PC-3 (cell line): ENCODE measurements at regions not wholly inside any gene's neighbourhood (a gene's known extent, or its start where the extent isn't known, plus 50 kb on each side); places are given as distances from the start of the nearest gene placed in this dataset.

Experiments used
- ATAC-seq: fragments of 200-7000 bp; cut with Tn5 transposase; 2 replicates; pipeline ENCODE4 v1.9.1; 2020; ENCODE audit warnings: mild to moderate bottlenecking, moderate library complexity
- BruUV-seq: library from RNA; stranded (reverse); fragments of 400-500 nt; replicated peaks from 2 replicates; lab custom pipeline; 2021; lab: Mats Ljungman, UMichigan
- CTCF ChIA-PET: fragments of 300-600 bp; sonication (Branson Sonifier 250); formaldehyde crosslinking; loops from one replicate; lab custom pipeline; 2022; ENCODE audit warnings: antibody characterized with exemption; lab: Charles Lee
- POLR2A ChIA-PET: fragments of 300-600 bp; sonication (Branson Sonifier 250); formaldehyde crosslinking; loops from one replicate; lab custom pipeline; 2022; ENCODE audit warnings: antibody characterized with exemption; ENCODE audit not compliant: unreplicated experiment; lab: Charles Lee
- DNase-seq: peaks from one replicate; pipeline ENCODE4 v3.0.0-alpha.2; 2015
- H2AFZ ChIP-seq: fragments of 300-600 bp; sonication (generic); 2 replicates; pipeline ENCODE4 v1.6.0; 2016; ENCODE audit warnings: antibody characterized with exemption, low read length
- H3F3A ChIP-seq: fragments of 300-600 bp; sonication (generic); one replicate; pipeline ENCODE4 v1.6.0; 2017; ENCODE audit warnings: antibody characterized with exemption, low read length, control low read depth, mild to moderate bottlenecking; ENCODE audit not compliant: unreplicated experiment
- H3K27ac ChIP-seq: fragments of 300-600 bp; sonication (generic); 2 replicates; pipeline ENCODE4 v1.5.1; 2016; ENCODE audit warnings: mild to moderate bottlenecking, low read length
- H3K27me3 ChIP-seq: fragments of 300-600 bp; sonication (generic); 2 replicates; pipeline ENCODE4 v1.6.1; 2016; ENCODE audit warnings: low read length, mixed read lengths
- H3K36me3 ChIP-seq: fragments of 300-600 bp; sonication (generic); 2 replicates; pipeline ENCODE4 v1.6.1; 2016; ENCODE audit warnings: low read depth, mixed run types, low read length, mixed read lengths
- H3K4me1 ChIP-seq: fragments of 300-600 bp; sonication (generic); 2 replicates; pipeline ENCODE4 v1.5.1; 2016; ENCODE audit warnings: low read length; ENCODE audit not compliant: insufficient read depth
- H3K4me2 ChIP-seq: fragments of 300-600 bp; sonication (generic); 2 replicates; pipeline ENCODE4 v1.6.0; 2016; ENCODE audit warnings: low read length
- H3K4me3 ChIP-seq: fragments of 300-600 bp; sonication (generic); 2 replicates; pipeline ENCODE4 v1.5.1; 2016; ENCODE audit warnings: mild to moderate bottlenecking, low read length, mixed read lengths
- H3K79me2 ChIP-seq: fragments of 300-600 bp; sonication (generic); 2 replicates; pipeline ENCODE4 v1.6.1; 2017; ENCODE audit warnings: low read length, mixed read lengths
- H3K9ac ChIP-seq: fragments of 300-600 bp; sonication (generic); 2 replicates; pipeline ENCODE4 v1.6.0; 2016; ENCODE audit warnings: mild to moderate bottlenecking, low read length
- H3K9me2 ChIP-seq: fragments of 300-600 bp; sonication (generic); replicated peaks from 2 replicates; pipeline ENCODE4 v1.6.1; 2016; ENCODE audit warnings: mixed run types, low read length, mixed read lengths
- H3K9me3 ChIP-seq: fragments of 300-600 bp; sonication (generic); 2 replicates; pipeline ENCODE4 v1.6.1; 2016; ENCODE audit warnings: low read length, mixed read lengths
- H4K20me1 ChIP-seq: fragments of 300-600 bp; sonication (generic); 2 replicates; pipeline ENCODE4 v1.6.1; 2016; ENCODE audit warnings: low read length, mixed read lengths
- CTCF ChIP-seq: fragments of 300-600 bp; sonication (generic); conservative IDR thresholded peaks from 2 replicates; pipeline ENCODE4 v1.5.1; 2017; ENCODE audit warnings: antibody characterized with exemption, low read depth, mild to moderate bottlenecking, low read length
- EZH2 ChIP-seq: fragments of 300-600 bp; sonication (generic); IDR thresholded peaks from one replicate; pipeline ENCODE4 v1.6.1; 2017; ENCODE audit warnings: antibody characterized with exemption, mild to moderate bottlenecking, low read length; ENCODE audit not compliant: unreplicated experiment
- EZH2phosphoT487 ChIP-seq: fragments of 300-600 bp; sonication (generic); IDR thresholded peaks from 2 replicates; pipeline ENCODE4 v1.6.1; 2018; ENCODE audit warnings: mild to moderate bottlenecking, antibody characterized with exemption, low read length, borderline replicate concordance
- intact Hi-C: fragments of 100-400 bp; cut with micrococcal nuclease; formaldehyde crosslinking; loops from 2 replicates; pipeline ENCODE4 v1.9.0; 2023

GRCh38 chr6:163729127-163729872, 314.8 kb downstream of the QKI start:
- POLR2A ChIA-PET: no interaction called here
- CTCF ChIA-PET: no interaction called here
- intact Hi-C loops: no loop called here
- Histone ChIP-seq H3K36me3 (no peaks in the 10 kb centered on the region), H3K79me2 (no peaks in the 10 kb centered on the region), H3K4me2 (no peak overlapping the region), H3K4me1 (no peaks in the 10 kb centered on the region), H3K27ac (no peak overlapping the region), H3K9me2 (no peaks in the 10 kb centered on the region), H3F3A (no peaks in the 10 kb centered on the region), H3K9me3 (no peaks in the 10 kb centered on the region), H2AFZ (no peak overlapping the region), H3K27me3 (0 out of 2 replicates have a peak, but pooled peaks cover 9% of the 10 kb centered on the region), H4K20me1 (no peaks in the 10 kb centered on the region), H3K9ac (no peak overlapping the region), H3K4me3 (no peak overlapping the region)
- no TSS peak for BruUV-seq
- TF ChIP-seq CTCF (no peak), EZH2 (no peak), EZH2phosphoT487 (no peak)
- DNase-seq: no peak
- no peak for ATAC-seq

- Histone ChIP-seq H3K4me1 (no peaks in the 10 kb centered on the region), H3F3A (no peaks in the 10 kb centered on the region), H4K20me1 (no peaks in the 10 kb centered on the region), H3K36me3 (no peaks in the 10 kb centered on the region), H3K9me3 (no peaks in the 10 kb centered on the region), H3K27me3 (0 out of 2 replicates have a peak, but pooled peaks cover 8% of the 10 kb centered on the region), H3K9ac (no peak overlapping the region), H2AFZ (no peak overlapping the region), H3K27ac (no peak overlapping the region), H3K4me2 (no peak overlapping the region), H3K79me2 (no peaks in the 10 kb centered on the region), H3K4me3 (no peak overlapping the region), H3K9me2 (no peaks in the 10 kb centered on the region)
- BruUV-seq: no TSS peak
- ATAC-seq (no peak), DNase-seq (no peak)
- TF ChIP-seq EZH2phosphoT487 (no peak), CTCF (no peak), EZH2 (no peak)
- intact Hi-C loops: no loop called here
- ChIA-PET CTCF (no interaction called here), POLR2A (no interaction called here)
Observed at GRCh38 chr6:163728442-163729126, 314.1 kb downstream of the QKI start.
